ENCODE measurements at regions not wholly inside any gene's neighbourhood (a gene's known extent, or its start where the extent isn't known, plus 50 kb on each side); places are given as distances from the start of the nearest gene placed in this dataset.

DNA sequence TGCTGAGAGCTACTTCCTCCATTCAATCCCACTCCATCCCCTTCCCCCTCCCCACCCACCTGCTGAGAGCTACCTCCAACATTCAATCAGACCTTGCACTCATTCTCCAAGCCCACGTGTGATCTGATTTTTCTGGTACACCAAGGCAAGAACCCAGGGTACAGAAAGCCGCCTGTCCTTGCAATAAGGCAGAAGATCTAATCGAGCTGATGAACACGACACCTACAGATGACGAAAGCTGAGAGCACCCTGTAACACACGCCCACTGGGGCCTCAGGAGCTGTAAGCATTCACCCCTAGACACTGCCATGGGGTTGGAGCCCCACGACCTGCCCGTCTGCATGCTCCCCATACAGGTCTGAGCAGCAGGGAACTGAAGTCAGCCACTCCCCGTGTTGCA lies 58.3 kb downstream of the TRIML1 start:
- H3K27me3 ChIP-seq = no peaks in the 10 kb centered on the region
- 94% methylated on average over 7 of the region's 9 CpGs; no CpG with 5 or more reads in 1 of the 2 donors for WGBS, 2 donors (ENCODE audit: low coverage in 1 of 2)

DNA sequence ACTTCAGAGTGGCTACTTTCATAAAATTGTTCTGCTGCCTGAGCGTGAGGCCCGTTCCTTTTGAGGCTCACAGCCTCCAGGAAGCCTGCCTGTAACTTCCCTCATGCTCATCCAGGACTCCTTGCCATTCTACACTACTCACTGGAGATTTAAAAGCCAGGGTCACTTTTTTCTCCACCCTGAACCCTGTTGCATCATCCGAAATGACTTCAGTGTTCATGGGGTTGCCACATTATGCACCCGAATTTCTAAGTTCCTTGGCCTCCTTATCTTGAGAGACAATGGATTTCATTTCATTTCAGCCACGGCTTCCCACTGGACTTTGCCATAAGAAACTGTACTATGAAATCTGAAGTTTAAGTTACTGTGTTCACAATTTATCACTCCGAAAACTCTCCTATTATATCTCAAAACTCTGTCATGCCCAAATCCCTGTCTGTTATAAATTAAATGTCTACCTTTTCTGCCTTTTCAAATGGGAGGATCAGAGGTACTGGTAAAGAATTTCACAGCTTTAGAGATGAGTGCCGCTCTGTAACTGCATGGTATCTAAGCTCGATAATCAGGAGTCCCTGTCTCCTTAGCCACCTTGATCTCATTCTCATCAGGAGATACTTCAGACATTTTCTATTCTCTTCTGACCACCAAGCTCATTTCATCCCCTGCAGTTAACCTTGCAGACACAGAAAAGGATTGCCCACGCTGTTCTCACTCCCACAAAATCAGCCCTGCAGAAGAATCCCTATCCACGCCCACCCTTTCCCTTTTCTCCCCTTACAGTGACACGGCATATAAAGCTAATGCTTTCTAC lies 59.9 kb downstream of the TRIML1 start:
- Histone ChIP-seq H3K27me3 (no peaks in the 10 kb centered on the region), H3K9me3 (no peaks in the 10 kb centered on the region), H3K4me3 (no peak overlapping the region), H3K36me3 (no peaks in the 10 kb centered on the region), H3K27ac (no peak overlapping the region), H3K4me1 (no peaks in the 10 kb centered on the region)
- no peak for ATAC-seq
- TF ChIP-seq EP300 (IDR thresholded peaks at IDR 0.05) (no peak), POLR2A (IDR thresholded peaks at IDR 0.05) (no peak), POLR2AphosphoS5 (IDR thresholded peaks at IDR 0.05) (no peak)
- TF ChIP-seq, protein P1, sequence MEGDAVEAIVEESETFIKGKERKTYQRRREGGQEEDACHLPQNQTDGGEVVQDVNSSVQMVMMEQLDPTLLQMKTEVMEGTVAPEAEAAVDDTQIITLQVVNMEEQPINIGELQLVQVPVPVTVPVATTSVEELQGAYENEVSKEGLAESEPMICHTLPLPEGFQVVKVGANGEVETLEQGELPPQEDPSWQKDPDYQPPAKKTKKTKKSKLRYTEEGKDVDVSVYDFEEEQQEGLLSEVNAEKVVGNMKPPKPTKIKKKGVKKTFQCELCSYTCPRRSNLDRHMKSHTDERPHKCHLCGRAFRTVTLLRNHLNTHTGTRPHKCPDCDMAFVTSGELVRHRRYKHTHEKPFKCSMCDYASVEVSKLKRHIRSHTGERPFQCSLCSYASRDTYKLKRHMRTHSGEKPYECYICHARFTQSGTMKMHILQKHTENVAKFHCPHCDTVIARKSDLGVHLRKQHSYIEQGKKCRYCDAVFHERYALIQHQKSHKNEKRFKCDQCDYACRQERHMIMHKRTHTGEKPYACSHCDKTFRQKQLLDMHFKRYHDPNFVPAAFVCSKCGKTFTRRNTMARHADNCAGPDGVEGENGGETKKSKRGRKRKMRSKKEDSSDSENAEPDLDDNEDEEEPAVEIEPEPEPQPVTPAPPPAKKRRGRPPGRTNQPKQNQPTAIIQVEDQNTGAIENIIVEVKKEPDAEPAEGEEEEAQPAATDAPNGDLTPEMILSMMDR (IDR thresholded peaks at IDR 0.05) = no peak
- 78 to 85% methylated on average over 11 of the region's 11 CpGs for WGBS, 2 donors (ENCODE audit: low coverage in 1 of 2)

More for the DNA sequence above, 58.3 kb downstream of the TRIML1 start:
- ATAC-seq = no peak
- no peaks in the 10 kb centered on the region for H3K36me3 ChIP-seq
- H3K9me3 ChIP-seq = no peaks in the 10 kb centered on the region
- no peak overlapping the region for H3K27ac ChIP-seq
- no peaks in the 10 kb centered on the region for H3K4me1 ChIP-seq
- TF ChIP-seq POLR2AphosphoS5 (IDR thresholded peaks at IDR 0.05) = no peak
- TF ChIP-seq, protein P1 (IDR thresholded peaks at IDR 0.05) = no peak
- TF ChIP-seq POLR2A (IDR thresholded peaks at IDR 0.05) = no peak
- TF ChIP-seq EP300 (IDR thresholded peaks at IDR 0.05) = no peak
- H3K4me3 ChIP-seq = no peak overlapping the region

DNA sequence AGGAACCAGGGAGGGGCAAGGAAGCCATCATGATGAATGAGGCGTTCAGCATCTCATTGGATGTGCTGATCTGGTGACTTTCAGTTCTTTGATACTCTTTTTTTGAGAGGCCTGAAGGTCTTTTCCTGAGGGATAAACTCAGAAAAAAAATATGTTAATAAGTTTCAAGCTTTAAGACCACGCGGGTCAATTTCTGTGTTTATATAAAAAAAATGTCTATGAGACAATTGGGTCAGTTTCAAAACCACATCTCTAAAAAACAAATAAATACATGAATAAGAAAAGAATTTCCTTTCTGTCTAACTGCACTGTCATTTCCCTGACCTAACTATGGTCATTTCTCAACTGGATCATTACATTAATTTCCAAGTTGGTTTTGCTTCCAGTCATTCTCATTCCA lies 62.6 kb downstream of the TRIML1 start:
- 57 to 80% methylated on average over 3 of the region's 3 CpGs for WGBS, 2 donors (ENCODE audit: low coverage in 1 of 2)
- Histone ChIP-seq H3K9me3 (no peaks in the 10 kb centered on the region), H3K4me3 (no peak overlapping the region), H3K27me3 (no peaks in the 10 kb centered on the region), H3K27ac (no peak overlapping the region), H3K36me3 (no peaks in the 10 kb centered on the region), H3K4me1 (no peaks in the 10 kb centered on the region)
- TF ChIP-seq, protein P1 (IDR thresholded peaks at IDR 0.05) = no peak
- TF ChIP-seq EP300 (IDR thresholded peaks at IDR 0.05) = no peak
- TF ChIP-seq POLR2AphosphoS5 (IDR thresholded peaks at IDR 0.05) = no peak
- no peak for TF ChIP-seq POLR2A (IDR thresholded peaks at IDR 0.05)
- ATAC-seq = no peak

DNA sequence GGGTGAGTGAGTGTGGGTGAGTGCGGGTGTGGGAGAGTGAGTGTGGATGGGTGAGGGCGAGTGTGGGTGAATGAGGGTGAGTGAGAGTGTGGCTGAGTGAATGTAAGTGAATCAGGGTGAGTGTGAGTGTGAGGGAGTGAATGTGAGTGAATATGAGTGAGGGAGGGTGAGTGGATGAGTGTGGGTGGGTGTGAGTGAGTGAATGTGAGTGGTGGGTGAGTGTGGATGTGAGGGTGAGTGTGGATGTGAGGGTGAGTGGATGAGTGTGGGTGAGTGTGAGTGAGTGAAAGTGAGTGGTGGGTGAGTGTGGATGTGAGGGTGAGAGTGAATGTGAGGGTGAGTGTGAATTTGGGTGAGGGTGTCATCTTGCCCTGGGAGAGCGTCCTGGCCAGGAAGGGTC lies 67.5 kb downstream of the TRIML1 start:
- no peaks in the 10 kb centered on the region for H3K27me3 ChIP-seq
- no peak overlapping the region for H3K27ac ChIP-seq
- TF ChIP-seq POLR2AphosphoS5 (IDR thresholded peaks at IDR 0.05) = no peak
- ATAC-seq = no peak
- WGBS, 2 donors (ENCODE audit: low coverage in 1 of 2) = 80 to 95% methylated on average over 1 to 3 of the region's 3 CpGs
- H3K4me3 ChIP-seq = no peak overlapping the region
- no peaks in the 10 kb centered on the region for H3K36me3 ChIP-seq
- no peaks in the 10 kb centered on the region for H3K9me3 ChIP-seq
- H3K4me1 ChIP-seq = no peaks in the 10 kb centered on the region

DNA sequence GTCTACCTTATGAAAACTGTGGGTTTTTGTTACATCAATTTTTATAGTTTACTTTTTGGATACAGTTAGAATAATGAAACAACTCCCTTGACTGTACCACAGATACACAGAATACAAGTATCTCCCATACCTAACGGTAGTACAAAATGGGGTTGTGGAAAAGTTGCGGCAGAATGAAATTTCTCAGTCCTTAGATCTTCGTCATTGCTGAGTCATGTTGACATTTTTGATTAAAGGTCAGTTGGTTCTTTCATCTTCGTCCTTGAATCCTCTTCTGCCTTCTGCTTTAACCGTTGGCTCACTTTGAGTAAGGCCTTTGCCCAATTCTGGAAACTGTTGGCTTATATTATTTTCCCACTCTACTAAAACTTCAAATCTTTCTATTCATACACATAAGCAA lies 75.6 kb downstream of the TRIML1 start:
- WGBS, 2 donors (ENCODE audit: low coverage in 1 of 2) = 68 to 85% methylated on average over 5 of the region's 5 CpGs
- no peak for TF ChIP-seq EP300 (IDR thresholded peaks at IDR 0.05)
- TF ChIP-seq, protein P1 (IDR thresholded peaks at IDR 0.05) = no peak
- no peak for TF ChIP-seq POLR2A (IDR thresholded peaks at IDR 0.05)

More for the DNA sequence above, 75.6 kb downstream of the TRIML1 start:
- Histone ChIP-seq H3K9me3 (no peaks in the 10 kb centered on the region), H3K27ac (no peak overlapping the region), H3K36me3 (no peaks in the 10 kb centered on the region), H3K4me1 (no peaks in the 10 kb centered on the region), H3K27me3 (no peaks in the 10 kb centered on the region), H3K4me3 (no peak overlapping the region)
- no peak for ATAC-seq

Measured in gastroesophageal sphincter (tissue), 4 donors.